GM23248 (cell line): ENCODE measurements at regions not wholly inside any gene's neighbourhood (a gene's known extent, or its start where the extent isn't known, plus 50 kb on each side); places are given as distances from the start of the nearest gene placed in this dataset.
A peak's percentile ranks its signal among the peaks of the same experiment; 100 is the strongest.

ENCODE experiments used
- DNase-seq: peaks from one replicate; pipeline ENCODE4 v3.0.0-alpha.2; 2015
- H2AFZ ChIP-seq: fragments of 200-600 bp; sonication (generic); 2 replicates; pipeline ENCODE4 v1.6.1; 2016; ENCODE audit warnings: antibody characterized with exemption
- H3F3A ChIP-seq: fragments of 200-600 bp; sonication (generic); 2 replicates; pipeline ENCODE4 v1.6.1; 2016; ENCODE audit warnings: mild to moderate bottlenecking, antibody characterized with exemption, mixed run types; ENCODE audit not compliant: insufficient read depth
- H3K27ac ChIP-seq: fragments of 200-600 bp; sonication (generic); 2 replicates; pipeline ENCODE4 v1.5.1; 2016; ENCODE audit warnings: mild to moderate bottlenecking
- H3K27me3 ChIP-seq: fragments of 200-600 bp; sonication (generic); replicated peaks from 2 replicates; pipeline ENCODE4 v1.6.1; 2016; ENCODE audit warnings: mild to moderate bottlenecking; ENCODE audit not compliant: insufficient read depth
- H3K36me3 ChIP-seq: fragments of 200-600 bp; sonication (generic); 2 replicates; pipeline ENCODE4 v1.6.1; 2016; ENCODE audit warnings: low read depth, mild to moderate bottlenecking
- H3K4me1 ChIP-seq: fragments of 200-600 bp; sonication (generic); 2 replicates; pipeline ENCODE4 v1.6.1; 2016; ENCODE audit warnings: mild to moderate bottlenecking; ENCODE audit not compliant: insufficient read depth
- H3K4me2 ChIP-seq: fragments of 200-600 bp; sonication (generic); one replicate; pipeline ENCODE4 v1.6.1; 2016; ENCODE audit warnings: mild to moderate bottlenecking; ENCODE audit not compliant: unreplicated experiment
- H3K4me3 ChIP-seq: fragments of 200-600 bp; sonication (generic); 2 replicates; pipeline ENCODE4 v1.5.1; 2016; ENCODE audit warnings: mild to moderate bottlenecking
- H3K79me2 ChIP-seq: fragments of 200-600 bp; sonication (generic); 2 replicates; pipeline ENCODE4 v1.6.1; 2016; ENCODE audit warnings: mild to moderate bottlenecking; ENCODE audit not compliant: insufficient read depth
- H3K9ac ChIP-seq: fragments of 200-600 bp; sonication (generic); 2 replicates; pipeline ENCODE4 v1.6.1; 2016; ENCODE audit warnings: mild to moderate bottlenecking
- H3K9me2 ChIP-seq: fragments of 200-600 bp; sonication (generic); 2 replicates; pipeline ENCODE4 v1.6.1; 2016; ENCODE audit warnings: mixed run types, mild to moderate bottlenecking, moderate library complexity; ENCODE audit not compliant: insufficient read depth
- H3K9me3 ChIP-seq: fragments of 200-600 bp; sonication (generic); one replicate; pipeline ENCODE4 v1.6.1; 2017; ENCODE audit warnings: low read depth
- H4K20me1 ChIP-seq: fragments of 200-600 bp; sonication (generic); 2 replicates; pipeline ENCODE4 v1.6.0; 2016; ENCODE audit not compliant: insufficient read depth
- EZH2 ChIP-seq: fragments of 200-600 bp; sonication (generic); IDR thresholded peaks from 2 replicates; pipeline ENCODE4 v1.6.1; 2018; ENCODE audit warnings: antibody characterized with exemption, mild to moderate bottlenecking; ENCODE audit not compliant: insufficient read depth, poor library complexity, severe bottlenecking
- EZH2phosphoT487 ChIP-seq: fragments of 200-600 bp; sonication (generic); IDR thresholded peaks from 2 replicates; pipeline ENCODE4 v1.6.1; 2018; ENCODE audit warnings: antibody characterized with exemption, moderate library complexity, mild to moderate bottlenecking, low read depth; ENCODE audit not compliant: insufficient read depth
- WGBS, 2 experiments: methylation state at CpG; one replicate each; pipeline ENCODE4 v1.1.6; 2015 to 2017; ENCODE audit warnings: low lambda C conversion rate in 2 of 2, low coverage in 1 of 2; ENCODE audit errors: missing lambda C conversion rate in 2 of 2; 5-methylcytosine and 5-hydroxymethylcytosine counted together
- in situ Hi-C: fragments of 300-500 bp; cut with MboI; formaldehyde crosslinking; loops from 2 replicates; pipeline ENCODE4 v1.15.0; 2020

DNA sequence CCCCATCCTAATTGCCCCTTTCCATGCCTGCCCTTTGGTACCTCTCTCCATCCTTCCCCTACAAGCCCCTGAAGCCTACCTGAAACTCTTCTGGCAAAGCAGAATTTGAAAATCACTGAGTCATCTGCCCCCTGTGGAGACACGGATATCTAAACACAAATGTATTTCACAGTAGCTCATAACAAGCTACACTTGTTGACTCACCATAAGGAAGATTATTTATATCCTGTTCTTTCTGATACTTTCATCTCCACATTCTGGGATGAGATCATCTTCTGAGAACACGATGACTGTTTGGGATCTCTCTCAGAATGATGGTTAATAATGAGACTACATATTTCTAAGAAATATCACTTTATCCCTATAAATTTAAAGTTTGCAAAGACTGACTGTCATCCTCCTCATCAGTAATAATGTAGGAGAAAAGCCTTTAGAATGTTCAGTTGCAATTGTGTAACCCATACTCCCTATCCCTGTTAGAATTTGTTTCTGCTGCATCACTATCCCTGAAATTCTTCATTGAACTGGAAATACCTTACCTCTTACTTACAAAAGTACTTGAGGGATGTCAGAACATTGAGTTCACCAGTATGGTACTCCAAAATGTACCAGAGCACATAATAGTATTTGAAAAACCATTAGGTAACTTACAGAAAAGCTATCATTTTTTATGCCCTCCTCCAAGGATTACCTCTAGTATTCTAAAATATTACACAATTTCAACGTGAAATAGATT, 116.1 kb upstream of the IL12A start:
- Histone ChIP-seq H2AFZ (no peak overlapping the region), H3K9me3 (no peaks in the 10 kb centered on the region), H3K36me3 (peaks cover 15% of the 10 kb centered on the region; the same call in 1 of the 2 replicates), H3K9me2 (no peaks in the 10 kb centered on the region), H3F3A (peaks cover 32% of the 10 kb centered on the region), H3K27me3 (no peaks in the 10 kb centered on the region), H4K20me1 (no peaks in the 10 kb centered on the region; the same call in 1 of the 2 replicates), H3K9ac (0 out of 2 replicates have a peak overlapping the region, but pooled peaks have one; percentile 2), H3K4me1 (peaks cover 21% of the 10 kb centered on the region), H3K4me2 (peak overlapping the region; percentile 48), H3K79me2 (peaks cover 79% of the 10 kb centered on the region), H3K4me3 (no peak overlapping the region), H3K27ac (peak overlapping the region; percentile 65)
- in situ Hi-C loops = no loop called here
- WGBS, 2 experiments = 29 to 31% methylated on average over 3 of the region's 3 CpGs
- TF ChIP-seq EZH2phosphoT487 = peak; percentile 82; the same call in 1 of the 2 replicates
- TF ChIP-seq EZH2 = no peak
- peak; percentile 92 for DNase-seq

DNA sequence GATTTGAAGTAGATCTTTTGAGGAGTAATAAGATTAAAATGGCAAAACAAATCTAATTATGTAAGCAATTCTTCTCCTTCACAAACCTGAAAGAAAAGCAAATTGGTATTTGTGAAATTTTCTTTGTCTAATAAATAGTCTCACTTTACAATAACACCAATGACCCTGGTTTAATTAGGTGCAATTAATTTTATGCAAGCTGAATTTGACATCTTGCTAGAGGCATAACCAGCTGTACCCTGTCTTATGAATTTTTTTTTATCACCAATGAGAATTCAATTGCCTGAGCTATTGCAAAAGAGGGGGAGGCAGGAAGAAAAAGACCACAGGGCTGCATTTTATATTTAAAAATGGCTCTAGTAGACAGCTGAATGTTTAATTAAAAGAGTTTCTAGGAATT, 113.5 kb upstream of the IL12A start:
- in situ Hi-C loops = no loop called here
- DNase-seq = no peak
- Histone ChIP-seq H3K27me3 (no peaks in the 10 kb centered on the region), H3K4me1 (peaks cover 27% of the 10 kb centered on the region), H4K20me1 (no peaks in the 10 kb centered on the region), H3K9ac (no peak overlapping the region), H3K9me3 (no peaks in the 10 kb centered on the region), H3K27ac (no peak overlapping the region), H3K9me2 (no peaks in the 10 kb centered on the region), H3K36me3 (peaks cover 2% of the 10 kb centered on the region; the same call in 1 of the 2 replicates), H3K4me3 (no peak overlapping the region), H3F3A (peaks cover 31% of the 10 kb centered on the region), H2AFZ (no peak overlapping the region), H3K4me2 (no peak overlapping the region), H3K79me2 (peaks cover 80% of the 10 kb centered on the region)
- TF ChIP-seq EZH2phosphoT487 = no peak
- TF ChIP-seq EZH2 = no peak

DNA sequence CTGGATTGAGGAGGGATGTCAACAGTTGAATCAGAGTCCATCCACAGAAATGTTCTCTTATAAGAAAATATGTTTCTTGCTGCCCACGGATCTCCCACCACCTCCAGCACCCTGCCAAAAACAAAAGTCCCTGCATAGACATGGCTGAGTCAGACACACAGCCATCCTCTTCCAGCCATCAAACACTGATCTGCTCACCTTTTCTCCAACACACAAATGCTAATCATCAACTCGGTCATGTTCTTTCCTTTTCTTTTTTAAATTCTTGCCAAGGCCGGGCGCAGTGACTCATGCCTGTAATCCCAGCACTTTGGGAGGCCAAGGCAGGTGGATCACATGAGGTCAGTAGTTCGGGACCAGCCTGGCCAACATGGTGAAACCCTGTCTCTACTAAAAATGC, 110.7 kb upstream of the IL12A start:
- no peak for TF ChIP-seq EZH2
- no peak for TF ChIP-seq EZH2phosphoT487
- H3K9me3 ChIP-seq = no peaks in the 10 kb centered on the region
- H3K4me3 ChIP-seq = no peak overlapping the region
- H2AFZ ChIP-seq = no peak overlapping the region
- H3F3A ChIP-seq = peaks cover 27% of the 10 kb centered on the region
- no peaks in the 10 kb centered on the region for H4K20me1 ChIP-seq
- peak; percentile 23 for DNase-seq
- no peak overlapping the region for H3K4me2 ChIP-seq
- no peak overlapping the region for H3K9ac ChIP-seq
- H3K4me1 ChIP-seq = peaks cover 21% of the 10 kb centered on the region
- no peaks in the 10 kb centered on the region for H3K27me3 ChIP-seq
- H3K27ac ChIP-seq = no peak overlapping the region
- 52 to 61% methylated on average over 5 of the region's 5 CpGs for WGBS, 2 experiments
- no peaks in the 10 kb centered on the region for H3K9me2 ChIP-seq
- H3K79me2 ChIP-seq = peaks cover 92% of the 10 kb centered on the region
- H3K36me3 ChIP-seq = no peaks in the 10 kb centered on the region
- in situ Hi-C loops = no loop called here

GRCh38 chr3:159879146-159879545, 109.5 kb upstream of the IL12A start:
- H3K4me2 ChIP-seq = no peak overlapping the region
- H3K4me3 ChIP-seq = no peak overlapping the region
- H3K4me1 ChIP-seq = peaks cover 23% of the 10 kb centered on the region
- no peaks in the 10 kb centered on the region for H4K20me1 ChIP-seq
- H3K79me2 ChIP-seq = peaks cover 95% of the 10 kb centered on the region
- H3F3A ChIP-seq = peaks cover 18% of the 10 kb centered on the region; the same call in 1 of the 2 replicates
- no peak for TF ChIP-seq EZH2
- no peak for TF ChIP-seq EZH2phosphoT487
- H3K9me2 ChIP-seq = no peaks in the 10 kb centered on the region
- in situ Hi-C loops = no loop called here
- no peaks in the 10 kb centered on the region for H3K36me3 ChIP-seq
- H3K9ac ChIP-seq = no peak overlapping the region
- no peaks in the 10 kb centered on the region for H3K27me3 ChIP-seq
- no peak overlapping the region for H3K27ac ChIP-seq
- WGBS, 2 experiments = 96 to 100% methylated on average over 2 of the region's 2 CpGs
- no peak overlapping the region for H2AFZ ChIP-seq
- H3K9me3 ChIP-seq = no peaks in the 10 kb centered on the region
- no peak for DNase-seq
